Neural cell (in vitro differentiated cells): ENCODE measurements at regions not wholly inside any gene's neighbourhood (a gene's known extent, or its start where the extent isn't known, plus 50 kb on each side); places are given as distances from the start of the nearest gene placed in this dataset.

Experiments
- EP300 ChIP-seq: fragments of 450-650 bp; conservative IDR thresholded peaks from 2 replicates; pipeline ENCODE4 v1.6.1; 2014; ENCODE audit warnings: antibody characterized with exemption, mild to moderate bottlenecking, moderate library complexity; ENCODE audit not compliant: poor library complexity, severe bottlenecking
- EZH2 ChIP-seq: fragments of 200-600, 300-800 bp; shearing (Covaris generic), sonication (generic); IDR thresholded peaks from 2 replicates; pipeline ENCODE4 v1.6.1; 2014; ENCODE audit warnings: antibody characterized with exemption, low read length, borderline replicate concordance, mild to moderate bottlenecking; ENCODE audit not compliant: insufficient read depth, poor library complexity, severe bottlenecking
- MXI1 ChIP-seq: fragments of 450-650 bp; conservative IDR thresholded peaks from 2 replicates; pipeline ENCODE4 v1.6.1; 2014; ENCODE audit warnings: antibody characterized with exemption, mild to moderate bottlenecking; ENCODE audit not compliant: poor library complexity, severe bottlenecking
- POLR2AphosphoS5 ChIP-seq: IDR thresholded peaks from 2 replicates; pipeline ENCODE4 v1.6.1; 2012
- RAD21 ChIP-seq: fragments of 450-650 bp; conservative IDR thresholded peaks from 2 replicates; pipeline ENCODE4 v1.6.1; 2014; ENCODE audit warnings: antibody characterized with exemption, mild to moderate bottlenecking, moderate library complexity
- REST ChIP-seq: IDR thresholded peaks from 2 replicates; pipeline ENCODE4 v1.6.1; 2012; ENCODE audit warnings: borderline replicate concordance
- TAF1 ChIP-seq: IDR thresholded peaks from 2 replicates; pipeline ENCODE4 v1.6.1; 2012; ENCODE audit warnings: low read depth
- TF ChIP-seq, protein P1 (sequence below): fragments of 450-650 bp; IDR thresholded peaks from 2 replicates; pipeline ENCODE4 v1.5.1; 2014; ENCODE audit warnings: antibody characterized with exemption, mild to moderate bottlenecking, moderate library complexity; ENCODE audit not compliant: poor library complexity, severe bottlenecking

DNA sequence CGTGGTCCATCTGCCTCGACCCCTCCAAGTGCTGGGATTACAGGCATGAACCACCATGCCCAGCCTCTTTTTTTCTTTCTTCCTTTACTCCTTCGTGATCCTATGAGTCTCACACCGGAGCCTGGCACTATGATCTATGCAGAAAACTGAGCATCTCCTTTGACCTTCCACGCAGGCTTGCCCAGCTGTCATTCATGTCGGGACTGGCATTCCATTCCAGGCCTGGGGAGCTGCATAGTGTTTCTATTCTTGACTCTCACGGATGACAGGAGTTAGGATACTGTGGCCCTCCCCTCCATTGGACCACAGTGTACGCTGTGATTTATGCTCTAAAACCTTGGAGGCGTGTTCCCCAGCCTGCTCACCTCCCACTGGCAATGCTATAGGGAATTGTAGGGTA, 611.8 kb downstream of the BRD1 start:
- TF ChIP-seq, protein P1, sequence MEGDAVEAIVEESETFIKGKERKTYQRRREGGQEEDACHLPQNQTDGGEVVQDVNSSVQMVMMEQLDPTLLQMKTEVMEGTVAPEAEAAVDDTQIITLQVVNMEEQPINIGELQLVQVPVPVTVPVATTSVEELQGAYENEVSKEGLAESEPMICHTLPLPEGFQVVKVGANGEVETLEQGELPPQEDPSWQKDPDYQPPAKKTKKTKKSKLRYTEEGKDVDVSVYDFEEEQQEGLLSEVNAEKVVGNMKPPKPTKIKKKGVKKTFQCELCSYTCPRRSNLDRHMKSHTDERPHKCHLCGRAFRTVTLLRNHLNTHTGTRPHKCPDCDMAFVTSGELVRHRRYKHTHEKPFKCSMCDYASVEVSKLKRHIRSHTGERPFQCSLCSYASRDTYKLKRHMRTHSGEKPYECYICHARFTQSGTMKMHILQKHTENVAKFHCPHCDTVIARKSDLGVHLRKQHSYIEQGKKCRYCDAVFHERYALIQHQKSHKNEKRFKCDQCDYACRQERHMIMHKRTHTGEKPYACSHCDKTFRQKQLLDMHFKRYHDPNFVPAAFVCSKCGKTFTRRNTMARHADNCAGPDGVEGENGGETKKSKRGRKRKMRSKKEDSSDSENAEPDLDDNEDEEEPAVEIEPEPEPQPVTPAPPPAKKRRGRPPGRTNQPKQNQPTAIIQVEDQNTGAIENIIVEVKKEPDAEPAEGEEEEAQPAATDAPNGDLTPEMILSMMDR = no peak
- TF ChIP-seq EZH2 (no peak), EP300 (no peak), TAF1 (no peak), POLR2AphosphoS5 (no peak), RAD21 (no peak), REST (no peak), MXI1 (no peak)
